ENCODE measurements at regions not wholly inside any gene's neighbourhood (a gene's known extent, or its start where the extent isn't known, plus 50 kb on each side); places are given as distances from the start of the nearest gene placed in this dataset.

DNA sequence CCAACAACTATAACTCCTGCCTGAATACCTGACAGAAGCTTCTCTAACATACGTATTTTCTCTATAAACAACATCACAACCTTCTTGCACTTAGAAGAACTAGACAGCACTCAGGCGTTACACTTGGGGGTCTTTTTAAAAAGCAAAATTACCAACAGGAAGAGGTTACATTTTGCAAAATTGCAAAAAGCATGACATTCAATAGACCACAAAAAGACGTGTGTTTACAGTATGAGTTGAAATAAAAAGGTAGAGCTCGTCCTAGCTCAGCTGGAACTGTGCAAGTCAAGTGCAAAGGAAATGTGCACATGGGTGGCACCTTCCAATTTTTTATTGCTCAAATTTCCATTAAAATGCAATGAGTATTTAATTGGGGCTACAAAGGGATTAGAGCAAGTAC is 375.2 kb upstream of the HSFY2 start:
- no peaks in the 10 kb centered on the region for H3K4me1 ChIP-seq (ENCODE audit: control insufficient read depth in 2 of 2, insufficient read depth in 2 of 2, low read length in 2 of 2)
- no peak overlapping the region for H3K4me3 ChIP-seq (ENCODE audit: control extremely low read depth in 1 of 5, extremely low read depth in 1 of 5, insufficient read depth in 1 of 5, low read depth in 2 of 5, low read length in 4 of 5)
- H3K79me2 ChIP-seq (ENCODE audit: control insufficient read depth, insufficient read depth, low read length) = no peaks in the 10 kb centered on the region
- H4K20me1 ChIP-seq (ENCODE audit: control insufficient read depth, insufficient read depth, low read length, poor library complexity, severe bottlenecking) = no peaks in the 10 kb centered on the region
- no peak for TF ChIP-seq EZH2 (IDR thresholded peaks at IDR 0.05; ENCODE audit: borderline replicate concordance, insufficient read depth, low read depth, low read length, poor library complexity, severe bottlenecking)
- TF ChIP-seq, protein P1, sequence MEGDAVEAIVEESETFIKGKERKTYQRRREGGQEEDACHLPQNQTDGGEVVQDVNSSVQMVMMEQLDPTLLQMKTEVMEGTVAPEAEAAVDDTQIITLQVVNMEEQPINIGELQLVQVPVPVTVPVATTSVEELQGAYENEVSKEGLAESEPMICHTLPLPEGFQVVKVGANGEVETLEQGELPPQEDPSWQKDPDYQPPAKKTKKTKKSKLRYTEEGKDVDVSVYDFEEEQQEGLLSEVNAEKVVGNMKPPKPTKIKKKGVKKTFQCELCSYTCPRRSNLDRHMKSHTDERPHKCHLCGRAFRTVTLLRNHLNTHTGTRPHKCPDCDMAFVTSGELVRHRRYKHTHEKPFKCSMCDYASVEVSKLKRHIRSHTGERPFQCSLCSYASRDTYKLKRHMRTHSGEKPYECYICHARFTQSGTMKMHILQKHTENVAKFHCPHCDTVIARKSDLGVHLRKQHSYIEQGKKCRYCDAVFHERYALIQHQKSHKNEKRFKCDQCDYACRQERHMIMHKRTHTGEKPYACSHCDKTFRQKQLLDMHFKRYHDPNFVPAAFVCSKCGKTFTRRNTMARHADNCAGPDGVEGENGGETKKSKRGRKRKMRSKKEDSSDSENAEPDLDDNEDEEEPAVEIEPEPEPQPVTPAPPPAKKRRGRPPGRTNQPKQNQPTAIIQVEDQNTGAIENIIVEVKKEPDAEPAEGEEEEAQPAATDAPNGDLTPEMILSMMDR (IDR thresholded peaks at IDR 0.05) = no peak
- H3K27ac Mint-ChIP-seq = no peak overlapping the region
- intact Hi-C loops (cut with micrococcal nuclease) = no loop called here
- no peaks in the 10 kb centered on the region for H3K9me3 Mint-ChIP-seq (ENCODE audit: insufficient read depth)
- H3K27ac ChIP-seq (ENCODE audit: low read length in 2 of 2) = no peak overlapping the region
- H3K27me3 ChIP-seq (replicated peaks in 1 of 4; ENCODE audit: control extremely low read depth in 1 of 4, control insufficient read depth in 3 of 4, insufficient read depth in 4 of 4, low read length in 3 of 4) = no peaks in the 10 kb centered on the region
- DNase-seq (no peak), ATAC-seq (ENCODE audit: low read depth) (no peak)
- no peak overlapping the region for H3K4me3 Mint-ChIP-seq
- no peaks in the 10 kb centered on the region for H3K36me3 ChIP-seq (replicated peaks in 1 of 2; ENCODE audit: control extremely low read depth in 1 of 2, control insufficient read depth in 1 of 2, extremely low read depth in 1 of 2, insufficient read depth in 2 of 2, low read length in 1 of 2)
- POLR2A ChIA-PET = no interaction called here
- H3K4me1 Mint-ChIP-seq = no peaks in the 10 kb centered on the region
- WGBS (ENCODE audit: insufficient coverage) = no CpG with 5 or more reads among the region's 4 CpGs
- no peaks in the 10 kb centered on the region for H3K9me3 ChIP-seq (ENCODE audit: control extremely low read depth in 1 of 3, control insufficient read depth in 2 of 3, insufficient read depth in 1 of 3, low read length in 2 of 3)
- no peak overlapping the region for H3K4me2 ChIP-seq (replicated peaks; ENCODE audit: low read depth, low read length, poor library complexity, severe bottlenecking)
- H3K27me3 Mint-ChIP-seq = no peaks in the 10 kb centered on the region
- no peak overlapping the region for H2AFZ ChIP-seq (ENCODE audit: insufficient read depth, low read depth, low read length, poor library complexity, severe bottlenecking)
- H3K9ac ChIP-seq (ENCODE audit: low read length) = no peak overlapping the region
- CTCF ChIA-PET = no interaction called here

DNA sequence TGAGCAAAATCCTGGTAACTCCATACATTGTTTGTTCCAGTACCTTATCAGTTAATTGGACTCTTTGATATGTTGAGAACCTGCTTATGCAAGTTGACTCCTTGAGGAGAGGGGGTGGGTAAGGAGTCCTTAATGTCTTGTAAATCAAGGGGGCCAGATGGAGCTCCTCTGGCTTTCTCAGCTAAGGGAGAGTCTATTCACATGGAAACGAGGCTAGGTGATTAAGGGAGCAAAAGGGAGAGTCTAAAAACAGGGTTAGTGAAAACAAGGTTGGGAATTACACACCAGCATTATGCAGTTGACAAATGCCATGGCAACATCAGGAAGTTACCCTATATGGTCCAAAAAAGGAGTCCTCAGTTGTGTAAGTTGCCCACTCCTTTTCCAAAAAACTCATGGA is 372.8 kb upstream of the HSFY2 start:
- H3K4me3 ChIP-seq (ENCODE audit: control extremely low read depth in 1 of 5, extremely low read depth in 1 of 5, insufficient read depth in 1 of 5, low read depth in 2 of 5, low read length in 4 of 5) = no peak overlapping the region
- whole genome bisulfite sequencing (ENCODE audit: insufficient coverage) = no CpG with 5 or more reads among the region's 1 CpG
- Mint-ChIP-seq H3K4me1 (no peaks in the 10 kb centered on the region), H3K27ac (no peak overlapping the region), H3K27me3 (no peaks in the 10 kb centered on the region), H3K9me3 (ENCODE audit: insufficient read depth) (no peaks in the 10 kb centered on the region), H3K4me3 (no peak overlapping the region)
- no peak overlapping the region for H3K4me2 ChIP-seq (replicated peaks; ENCODE audit: low read depth, low read length, poor library complexity, severe bottlenecking)
- TF ChIP-seq, protein P1 (IDR thresholded peaks at IDR 0.05) = no peak
- TF ChIP-seq EZH2 (IDR thresholded peaks at IDR 0.05; ENCODE audit: borderline replicate concordance, insufficient read depth, low read depth, low read length, poor library complexity, severe bottlenecking) = no peak
- DNase-seq (no peak), ATAC-seq (ENCODE audit: low read depth) (no peak)
- H3K9me3 ChIP-seq (ENCODE audit: control extremely low read depth in 1 of 3, control insufficient read depth in 2 of 3, insufficient read depth in 1 of 3, low read length in 2 of 3) = no peaks in the 10 kb centered on the region
- no peaks in the 10 kb centered on the region for H3K79me2 ChIP-seq (ENCODE audit: control insufficient read depth, insufficient read depth, low read length)
- H3K27ac ChIP-seq (ENCODE audit: low read length in 2 of 2) = no peak overlapping the region
- H4K20me1 ChIP-seq (ENCODE audit: control insufficient read depth, insufficient read depth, low read length, poor library complexity, severe bottlenecking) = no peaks in the 10 kb centered on the region
- no peaks in the 10 kb centered on the region for H3K27me3 ChIP-seq (replicated peaks in 1 of 4; ENCODE audit: control extremely low read depth in 1 of 4, control insufficient read depth in 3 of 4, insufficient read depth in 4 of 4, low read length in 3 of 4)
- no peaks in the 10 kb centered on the region for H3K36me3 ChIP-seq (replicated peaks in 1 of 2; ENCODE audit: control extremely low read depth in 1 of 2, control insufficient read depth in 1 of 2, extremely low read depth in 1 of 2, insufficient read depth in 2 of 2, low read length in 1 of 2)
- intact Hi-C loops (cut with micrococcal nuclease) = no loop called here
- H2AFZ ChIP-seq (ENCODE audit: insufficient read depth, low read depth, low read length, poor library complexity, severe bottlenecking) = no peak overlapping the region
- POLR2A ChIA-PET = no interaction called here
- H3K9ac ChIP-seq (ENCODE audit: low read length) = no peak overlapping the region
- H3K4me1 ChIP-seq (ENCODE audit: control insufficient read depth in 2 of 2, insufficient read depth in 2 of 2, low read length in 2 of 2) = no peaks in the 10 kb centered on the region
- CTCF ChIA-PET = no interaction called here
